H1 (cell line): ENCODE measurements at regions not wholly inside any gene's neighbourhood (a gene's known extent, or its start where the extent isn't known, plus 50 kb on each side); places are given as distances from the start of the nearest gene placed in this dataset.

ENCODE experiments used
- CBX5 ChIP-seq: fragments of 300-800, 300-1000 bp; sonication (generic); IDR thresholded peaks from 2 replicates; pipeline ENCODE4 v1.7.1; 2016; ENCODE audit warnings: antibody characterized with exemption, low read length, low read depth
- HDAC2 ChIP-seq, 2 experiments: fragments of 300-600 bp in 1 of 2; sonication (generic) in 1 of 2; IDR thresholded peaks; 2 replicates each; pipeline ENCODE4 v1.6.1; 2011 to 2012; ENCODE audit warnings: low read depth in 2 of 2, low read length in 2 of 2, mild to moderate bottlenecking in 2 of 2, moderate library complexity in 2 of 2, borderline replicate concordance in 1 of 2, inconsistent platforms in 1 of 2

DNA sequence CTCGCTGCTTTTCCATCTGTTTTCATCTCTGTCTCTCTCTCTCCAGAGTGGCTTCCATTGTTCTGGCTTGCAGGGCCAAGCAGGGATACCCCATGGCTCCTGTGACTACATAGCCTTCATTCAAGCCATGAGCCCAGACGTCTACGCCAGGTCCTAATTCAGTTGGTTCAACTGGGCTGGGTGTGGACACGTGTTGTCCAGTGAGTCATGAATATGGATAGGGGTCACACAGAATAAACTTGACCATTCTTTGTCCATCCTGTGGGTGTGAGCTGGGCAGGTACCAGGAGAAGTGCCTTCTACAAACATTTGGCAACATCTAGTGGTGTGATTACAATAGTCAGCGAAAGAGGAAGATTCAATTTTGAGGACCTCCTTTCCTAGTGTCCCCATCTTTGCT, 96.9 kb upstream of the ARMC2 start (continued):
- TF ChIP-seq HDAC2 (IDR thresholded peaks at IDR 0.05; ENCODE audit: borderline replicate concordance in 1 of 2, low read depth in 2 of 2, low read length in 2 of 2) (no peak), CBX5 (no peak)
